A673 (cell line): ENCODE measurements at regions not wholly inside any gene's neighbourhood (a gene's known extent, or its start where the extent isn't known, plus 50 kb on each side); places are given as distances from the start of the nearest gene placed in this dataset.

Source experiments
- BruUV-seq: library from RNA; stranded (reverse); fragments of 400-500 nt; replicated peaks from 2 replicates; lab custom pipeline; 2021; lab: Mats Ljungman, UMichigan
- CTCF ChIA-PET: fragments of 300-600 bp; sonication (Branson Sonifier 250); formaldehyde crosslinking; loops from one replicate; lab custom pipeline; 2022; ENCODE audit warnings: antibody characterized with exemption; lab: Charles Lee
- POLR2A ChIA-PET: fragments of 300-600 bp; sonication (Branson Sonifier 250); formaldehyde crosslinking; loops from one replicate; lab custom pipeline; 2022; ENCODE audit warnings: antibody characterized with exemption; ENCODE audit not compliant: low non-redundant PET; lab: Charles Lee
- DNase-seq: peaks from one replicate; pipeline ENCODE4 v3.0.0-alpha.2; 2015; ENCODE audit warnings: low spot score
- H3K27ac ChIP-seq: fragments of 200-600 bp; sonication (generic); 2 replicates; pipeline ENCODE4 v1.5.1; 2016; ENCODE audit warnings: mixed run types, low read depth, mild to moderate bottlenecking, mixed read lengths, antibody characterized with exemption, low read length; ENCODE audit not compliant: poor library complexity, severe bottlenecking
- H3K27me3 ChIP-seq: fragments of 200-600 bp; sonication (generic); replicated peaks from 2 replicates; pipeline ENCODE4 v1.6.1; 2017; ENCODE audit warnings: mixed run types, low read depth, mild to moderate bottlenecking, mixed read lengths, antibody characterized with exemption, low read length; ENCODE audit not compliant: insufficient read depth, poor library complexity
- H3K36me3 ChIP-seq: fragments of 200-600 bp; sonication (generic); 2 replicates; pipeline ENCODE4 v1.6.1; 2016; ENCODE audit warnings: mixed run types, mild to moderate bottlenecking, mixed read lengths, antibody characterized with exemption, low read length; ENCODE audit not compliant: insufficient read depth, poor library complexity, severe bottlenecking
- H3K4me1 ChIP-seq: fragments of 200-600 bp; sonication (generic); 2 replicates; pipeline ENCODE4 v1.6.1; 2017; ENCODE audit warnings: mixed run types, mild to moderate bottlenecking, mixed read lengths, antibody characterized with exemption, low read length; ENCODE audit not compliant: insufficient read depth, poor library complexity, severe bottlenecking
- H3K4me3 ChIP-seq: fragments of 200-600 bp; sonication (generic); 2 replicates; pipeline ENCODE4 v1.5.1; 2016; ENCODE audit warnings: low read depth, mixed run types, mild to moderate bottlenecking, mixed read lengths, low read length; ENCODE audit not compliant: poor library complexity, severe bottlenecking
- H3K9me3 ChIP-seq: fragments of 200-600 bp; sonication (generic); 2 replicates; pipeline ENCODE4 v1.6.1; 2016; ENCODE audit warnings: mixed run types, low read depth, mild to moderate bottlenecking, mixed read lengths, antibody characterized with exemption, low read length; ENCODE audit not compliant: poor library complexity, severe bottlenecking
- EZH2 ChIP-seq: fragments of 200-600 bp; sonication (generic); IDR thresholded peaks from 2 replicates; pipeline ENCODE4 v1.6.1; 2017; ENCODE audit warnings: borderline replicate concordance, low read depth, mild to moderate bottlenecking, mixed read lengths, antibody characterized with exemption, low read length; ENCODE audit not compliant: poor library complexity, severe bottlenecking
- intact Hi-C: fragments of 100-400 bp; cut with micrococcal nuclease; formaldehyde crosslinking; loops from one replicate; pipeline ENCODE4 v1.10.0; 2022; ENCODE audit not compliant: unreplicated experiment
- TF ChIP-seq, protein P1 (sequence below): fragments of 300-800, 200-600 bp; sonication (generic); conservative IDR thresholded peaks from 2 replicates; pipeline ENCODE4 v1.5.1; 2017; ENCODE audit warnings: low read depth, mild to moderate bottlenecking, antibody characterized with exemption, low read length, moderate library complexity, mixed read lengths

DNA sequence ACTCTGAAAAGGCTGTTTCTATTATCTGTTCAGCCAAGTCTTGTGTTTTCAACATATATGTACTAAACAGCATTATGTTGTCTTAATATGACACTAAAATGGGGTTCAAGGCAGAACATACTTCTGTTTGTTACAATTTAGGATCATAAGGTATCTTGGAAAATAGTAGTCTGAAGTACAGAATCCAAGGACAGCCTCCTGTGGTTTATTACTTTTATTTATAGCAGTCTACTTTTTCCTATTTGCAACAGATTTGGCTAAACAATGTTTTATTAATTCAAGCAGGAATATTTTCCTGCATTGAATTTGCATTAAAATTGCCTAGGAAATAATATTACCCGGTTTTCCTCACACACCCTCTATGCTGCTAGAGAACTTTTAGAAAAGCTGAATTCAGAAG, 67.7 kb downstream of the PLEKHG1 start:
- TF ChIP-seq, protein P1, sequence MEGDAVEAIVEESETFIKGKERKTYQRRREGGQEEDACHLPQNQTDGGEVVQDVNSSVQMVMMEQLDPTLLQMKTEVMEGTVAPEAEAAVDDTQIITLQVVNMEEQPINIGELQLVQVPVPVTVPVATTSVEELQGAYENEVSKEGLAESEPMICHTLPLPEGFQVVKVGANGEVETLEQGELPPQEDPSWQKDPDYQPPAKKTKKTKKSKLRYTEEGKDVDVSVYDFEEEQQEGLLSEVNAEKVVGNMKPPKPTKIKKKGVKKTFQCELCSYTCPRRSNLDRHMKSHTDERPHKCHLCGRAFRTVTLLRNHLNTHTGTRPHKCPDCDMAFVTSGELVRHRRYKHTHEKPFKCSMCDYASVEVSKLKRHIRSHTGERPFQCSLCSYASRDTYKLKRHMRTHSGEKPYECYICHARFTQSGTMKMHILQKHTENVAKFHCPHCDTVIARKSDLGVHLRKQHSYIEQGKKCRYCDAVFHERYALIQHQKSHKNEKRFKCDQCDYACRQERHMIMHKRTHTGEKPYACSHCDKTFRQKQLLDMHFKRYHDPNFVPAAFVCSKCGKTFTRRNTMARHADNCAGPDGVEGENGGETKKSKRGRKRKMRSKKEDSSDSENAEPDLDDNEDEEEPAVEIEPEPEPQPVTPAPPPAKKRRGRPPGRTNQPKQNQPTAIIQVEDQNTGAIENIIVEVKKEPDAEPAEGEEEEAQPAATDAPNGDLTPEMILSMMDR: no peak
- no peak for TF ChIP-seq EZH2
- no peaks in the 10 kb centered on the region for H3K27me3 ChIP-seq
- H3K4me3 ChIP-seq: no peak overlapping the region
- no TSS peak for BruUV-seq
- H3K4me1 ChIP-seq: peaks cover 20% of the 10 kb centered on the region
- no peak overlapping the region for H3K27ac ChIP-seq
- CTCF ChIA-PET: no interaction called here
- intact Hi-C loops: no loop called here
- H3K36me3 ChIP-seq: no peaks in the 10 kb centered on the region
- DNase-seq: no peak
- no peaks in the 10 kb centered on the region for H3K9me3 ChIP-seq
- POLR2A ChIA-PET: no interaction called here

DNA sequence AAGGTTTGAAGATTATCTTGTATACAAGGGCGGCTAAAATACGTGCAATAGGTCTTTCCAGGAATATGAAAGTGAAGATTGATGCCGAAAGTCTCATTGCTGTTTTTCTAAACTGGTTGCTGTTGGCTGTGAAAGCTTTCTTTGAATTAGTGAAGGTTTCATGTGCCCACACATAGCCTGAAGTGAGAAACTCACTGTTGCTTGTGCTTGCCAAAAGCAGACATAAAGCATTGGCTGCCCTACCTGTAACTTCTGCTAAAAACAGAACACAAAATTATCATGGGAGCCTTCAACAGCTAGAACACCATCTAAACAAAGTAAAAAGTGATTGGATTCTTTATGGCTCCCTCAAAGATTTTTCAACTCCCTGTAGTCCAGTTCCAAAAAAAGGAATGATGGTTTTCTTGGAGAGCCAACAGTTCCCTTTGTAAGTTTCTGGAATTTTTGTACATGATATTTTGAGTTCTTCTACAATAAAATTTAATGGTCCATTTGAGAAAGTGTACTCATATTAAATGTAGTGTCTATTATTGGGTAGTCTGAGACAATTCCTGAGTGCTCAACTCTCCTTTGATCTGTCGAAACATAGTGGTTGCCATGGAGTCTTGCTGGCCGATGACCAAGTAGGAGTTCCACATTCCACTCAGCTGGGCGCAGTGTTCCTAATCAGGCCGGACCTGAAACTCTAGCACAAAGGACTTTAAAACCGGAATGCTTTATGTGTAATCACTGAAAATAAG, 68.5 kb downstream of the PLEKHG1 start:
- POLR2A ChIA-PET: no interaction called here
- Histone ChIP-seq H3K9me3 (no peaks in the 10 kb centered on the region), H3K4me3 (no peak overlapping the region), H3K27me3 (no peaks in the 10 kb centered on the region), H3K27ac (no peak overlapping the region), H3K36me3 (no peaks in the 10 kb centered on the region), H3K4me1 (peaks cover 20% of the 10 kb centered on the region)
- CTCF ChIA-PET: no interaction called here
- peak; percentile 75 for DNase-seq
- no peak for TF ChIP-seq EZH2
- TF ChIP-seq, protein P1: peak; percentile 31; the same call in 1 of the 2 replicates
- BruUV-seq: no TSS peak
- intact Hi-C loops: no loop called here

DNA sequence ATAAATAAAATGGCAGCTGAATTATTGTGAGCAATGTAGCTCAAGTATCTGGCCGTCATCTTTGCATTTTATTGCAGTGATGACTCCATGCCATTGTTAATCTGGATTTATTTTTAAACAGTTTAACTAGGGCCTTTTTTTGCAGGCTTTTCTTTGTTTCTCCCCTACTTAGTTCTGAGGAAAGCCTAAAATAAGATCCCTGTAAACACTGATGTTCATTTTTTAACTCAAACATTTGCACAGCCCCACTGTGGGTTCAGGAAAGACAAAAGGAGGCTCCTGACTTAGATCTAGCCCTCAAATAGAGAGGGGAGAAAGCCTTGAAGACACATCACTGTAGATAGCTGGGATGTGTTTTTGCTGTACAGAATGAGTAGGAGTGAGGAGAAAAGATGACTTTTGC, 69.2 kb downstream of the PLEKHG1 start:
- no TSS peak for BruUV-seq
- H3K27ac ChIP-seq: no peak overlapping the region

More for the DNA sequence above, 69.2 kb downstream of the PLEKHG1 start:
- POLR2A ChIA-PET: interaction anchor here (0.7 kb wide), 1 partner anchor 97 kb away, joined by 6 read pairs; no protein-coding TSS in a partner anchor
- CTCF ChIA-PET: no interaction called here
- H3K4me3 ChIP-seq: no peak overlapping the region
- intact Hi-C loops: no loop called here
- no peak for DNase-seq
- H3K9me3 ChIP-seq: no peaks in the 10 kb centered on the region
- no peak for TF ChIP-seq EZH2
- TF ChIP-seq, protein P1: no peak
- no peaks in the 10 kb centered on the region for H3K27me3 ChIP-seq
- no peaks in the 10 kb centered on the region for H3K36me3 ChIP-seq
- peaks cover 20% of the 10 kb centered on the region for H3K4me1 ChIP-seq
